GM18517 (cell line): ENCODE measurements at regions not wholly inside any gene's neighbourhood (a gene's known extent, or its start where the extent isn't known, plus 50 kb on each side); places are given as distances from the start of the nearest gene placed in this dataset.

Experiments
- ATAC-seq: cut with Tn5 transposase; IDR thresholded peaks from one replicate; pipeline ENCODE4 v1.9.1; 2021; ENCODE audit warnings: mild to moderate bottlenecking, moderate library complexity; ENCODE audit not compliant: unreplicated experiment

DNA sequence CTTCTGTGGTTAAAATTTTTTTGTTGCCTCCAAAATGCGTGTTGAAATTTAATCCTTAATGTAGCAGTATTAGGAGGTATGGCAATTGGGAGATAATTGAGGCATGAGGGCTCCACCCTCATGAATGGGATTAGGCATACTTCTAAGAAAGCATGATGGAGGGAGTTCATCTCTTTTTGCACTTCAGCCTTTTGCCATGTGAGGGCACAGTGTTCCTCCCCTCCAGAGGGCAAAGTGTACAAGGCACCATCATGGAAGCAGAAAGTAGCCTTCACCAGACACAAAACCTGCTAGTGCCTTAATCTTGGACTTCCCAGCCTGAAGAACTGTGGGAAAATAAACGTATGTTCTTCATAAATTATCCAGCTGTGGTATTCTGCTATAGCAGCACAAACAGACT, 429.5 kb downstream of the ZIC1 start:
- no peak for ATAC-seq

DNA sequence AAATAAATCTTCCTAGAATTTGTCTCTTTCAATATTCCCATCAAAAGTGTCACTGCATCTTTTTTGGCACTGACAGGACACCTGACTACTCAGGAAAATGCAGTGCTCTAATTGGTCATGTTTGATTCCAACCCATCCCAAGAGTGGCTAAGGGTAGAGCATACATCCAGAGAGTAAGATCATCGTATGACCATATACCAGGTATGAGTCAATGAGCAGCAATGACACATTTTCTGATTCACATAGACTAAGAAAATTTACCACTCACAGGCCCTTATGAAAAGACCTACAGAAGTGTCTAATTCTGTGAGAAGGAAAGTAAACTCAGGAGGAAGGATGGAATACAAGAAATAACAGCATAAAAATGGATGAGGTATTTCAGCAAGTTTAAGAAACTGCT, 434.2 kb downstream of the ZIC1 start:
- ATAC-seq: no peak

DNA sequence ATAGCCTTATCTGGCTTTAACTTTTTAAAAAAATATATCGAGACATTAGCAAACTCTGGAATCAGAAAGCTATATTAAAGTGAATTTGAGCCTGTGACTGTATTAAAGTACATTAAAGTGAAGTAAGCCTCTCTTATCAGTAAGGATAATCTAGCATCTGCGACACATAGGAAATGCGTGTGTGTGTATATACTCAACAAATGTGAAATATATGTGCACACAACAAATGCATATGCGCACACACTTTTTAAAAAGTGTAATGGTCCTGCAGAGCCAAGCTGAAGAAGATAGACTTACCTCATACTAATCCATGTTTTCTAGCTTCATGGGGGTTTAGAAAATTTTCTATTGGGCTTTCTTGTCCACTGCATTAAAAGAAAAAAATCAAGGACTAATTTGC, 437.1 kb downstream of the ZIC1 start:
- no peak for ATAC-seq

DNA sequence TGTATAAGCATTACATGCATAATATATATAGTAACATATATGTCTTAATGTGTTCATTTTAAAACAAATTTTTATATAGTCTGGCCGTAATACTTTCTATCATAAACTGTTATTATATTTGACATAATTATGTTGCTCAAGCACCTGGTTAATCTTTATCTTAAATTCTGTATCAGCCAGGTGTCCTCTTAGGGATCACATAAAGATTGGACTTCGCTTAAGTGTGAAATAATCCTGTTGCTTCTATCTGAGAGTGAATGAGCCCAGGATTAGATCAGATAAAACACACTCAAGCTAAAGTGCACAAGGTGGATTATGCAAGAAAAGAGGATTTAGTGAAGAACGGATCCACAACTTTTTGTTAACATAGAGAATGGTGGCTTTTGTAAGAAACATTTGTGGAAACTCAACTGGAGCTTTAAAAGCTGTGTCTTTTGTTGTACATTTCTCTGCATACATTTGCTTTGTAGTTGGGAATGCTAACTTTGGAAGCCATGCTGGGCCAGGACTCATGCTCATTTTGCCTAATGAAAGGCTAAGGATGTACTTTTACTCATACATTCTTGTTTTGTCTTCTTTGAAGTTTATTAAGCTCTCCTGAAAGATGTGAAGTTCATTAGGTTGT, 437.8 kb downstream of the ZIC1 start:
- no peak for ATAC-seq

DNA sequence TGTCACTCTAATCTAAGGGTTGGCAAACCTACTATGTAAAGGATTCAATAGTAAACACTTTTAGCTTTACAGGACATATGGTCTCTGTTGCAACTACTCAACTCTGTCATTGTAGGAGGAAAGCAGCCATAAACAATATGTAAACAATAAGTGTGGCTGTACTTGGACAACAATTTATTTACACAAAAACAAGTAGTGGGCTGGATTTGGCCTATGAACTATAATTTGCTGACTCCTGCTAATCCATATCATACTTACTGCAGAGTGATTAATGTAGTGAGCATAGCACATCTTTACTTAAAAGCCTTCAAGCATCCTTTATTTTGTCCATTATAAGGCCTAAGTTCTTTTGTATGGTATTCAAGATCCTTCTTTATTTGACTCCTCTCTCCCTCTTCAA, 441.9 kb downstream of the ZIC1 start:
- no peak for ATAC-seq

DNA sequence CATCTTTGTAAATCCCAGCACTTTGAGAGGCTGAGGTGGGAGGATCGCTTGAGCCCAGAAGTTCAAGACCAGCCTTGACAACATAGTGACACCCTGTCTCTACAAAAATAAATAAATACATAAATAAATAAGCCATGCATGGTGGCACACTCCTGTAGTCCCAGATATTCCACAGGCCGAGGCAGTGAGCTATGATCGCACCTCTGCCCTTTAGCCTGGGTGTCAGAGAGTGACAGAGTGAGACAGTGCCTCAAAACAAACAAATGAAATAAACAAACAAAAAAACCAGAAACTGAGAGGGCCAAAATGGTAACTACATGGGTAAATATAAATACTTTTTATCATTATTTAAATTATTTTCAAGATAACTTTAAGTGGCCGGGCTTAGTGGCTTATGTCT, 445.4 kb downstream of the ZIC1 start:
- ATAC-seq: no peak

DNA sequence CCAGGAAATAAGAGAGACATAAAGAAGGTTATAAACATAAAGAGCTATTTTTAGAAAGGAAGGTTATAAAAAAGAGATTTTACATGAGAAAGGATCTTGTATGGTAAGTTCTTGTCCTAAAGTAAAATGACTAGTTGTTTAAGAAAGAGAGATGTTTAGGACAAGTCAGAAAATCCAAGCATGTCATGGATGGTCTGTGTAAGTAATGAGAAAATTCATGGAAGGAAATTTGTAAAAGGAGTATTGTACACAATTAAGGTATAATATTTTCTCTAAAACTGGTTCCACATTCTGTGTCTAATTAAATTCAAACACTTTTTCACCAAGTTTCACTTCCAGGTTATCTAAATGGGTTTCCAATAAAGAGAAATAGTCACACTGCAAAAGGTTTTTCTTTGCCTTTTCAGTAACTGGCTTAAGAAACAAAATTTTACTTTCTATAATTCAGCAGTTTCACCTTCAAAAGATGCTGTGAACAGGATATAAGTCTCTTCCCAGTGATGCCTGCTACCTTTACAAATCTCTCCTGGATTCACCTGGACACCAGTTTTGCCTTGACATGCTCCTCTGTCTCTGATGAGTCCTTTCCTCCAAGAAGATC, 455.7 kb downstream of the ZIC1 start:
- no peak for ATAC-seq

DNA sequence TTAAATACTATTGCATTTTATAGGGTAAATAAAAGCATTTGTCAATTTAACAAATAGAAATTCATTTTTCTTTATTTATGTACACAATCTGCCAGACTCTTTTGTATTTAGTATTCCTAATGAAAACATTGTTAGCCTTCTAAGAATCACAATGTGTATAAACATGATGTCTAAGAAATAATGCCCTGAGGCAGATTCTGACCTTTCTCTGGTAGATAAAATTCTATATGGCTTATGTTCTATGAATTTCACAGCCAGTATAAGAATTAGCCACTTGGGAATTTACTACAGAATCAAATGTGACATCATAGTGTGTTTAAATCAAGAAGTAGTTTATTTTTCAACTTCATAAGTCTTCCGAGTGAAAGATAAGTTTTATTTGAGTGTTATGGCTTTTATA, 457.4 kb downstream of the ZIC1 start:
- ATAC-seq: no peak

DNA sequence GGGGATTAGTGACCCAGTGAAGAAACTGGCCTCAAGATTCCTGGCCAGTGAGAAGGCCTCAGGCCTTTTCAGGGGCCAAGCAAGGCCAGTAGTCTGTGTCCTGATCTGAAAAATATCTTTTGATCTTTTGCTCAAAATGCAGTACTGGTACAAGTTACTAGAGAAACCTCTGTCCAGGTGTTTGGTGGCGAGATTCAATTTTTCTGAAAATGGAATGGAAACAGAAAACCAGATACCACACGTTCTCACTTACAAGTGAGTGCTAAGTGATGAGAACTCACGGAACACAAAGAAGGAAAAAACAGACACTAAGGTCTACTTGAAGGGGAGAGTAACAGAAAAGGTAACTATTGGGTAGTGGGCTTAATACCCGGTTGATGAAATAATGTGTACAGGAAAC, 463.4 kb downstream of the ZIC1 start:
- ATAC-seq: no peak

DNA sequence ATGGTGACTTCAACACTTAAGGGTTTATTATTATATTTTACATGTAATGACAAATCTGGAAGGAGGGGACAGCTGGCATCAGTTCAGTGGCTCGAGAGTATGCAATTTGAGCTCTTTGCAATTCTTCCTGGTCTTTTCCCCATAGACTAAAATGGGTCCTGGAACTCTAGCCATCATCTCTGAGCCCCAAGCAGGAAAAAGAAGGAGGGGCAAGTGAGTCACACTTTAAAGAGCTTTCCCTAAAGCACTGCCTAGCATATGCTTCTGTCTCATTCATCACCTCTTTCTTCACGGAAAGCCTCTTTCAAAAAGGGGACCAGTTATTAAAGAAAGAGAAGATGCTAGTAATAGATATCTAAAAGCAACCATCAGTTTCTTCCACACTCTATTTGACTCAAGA, 466.3 kb downstream of the ZIC1 start:
- no peak for ATAC-seq

DNA sequence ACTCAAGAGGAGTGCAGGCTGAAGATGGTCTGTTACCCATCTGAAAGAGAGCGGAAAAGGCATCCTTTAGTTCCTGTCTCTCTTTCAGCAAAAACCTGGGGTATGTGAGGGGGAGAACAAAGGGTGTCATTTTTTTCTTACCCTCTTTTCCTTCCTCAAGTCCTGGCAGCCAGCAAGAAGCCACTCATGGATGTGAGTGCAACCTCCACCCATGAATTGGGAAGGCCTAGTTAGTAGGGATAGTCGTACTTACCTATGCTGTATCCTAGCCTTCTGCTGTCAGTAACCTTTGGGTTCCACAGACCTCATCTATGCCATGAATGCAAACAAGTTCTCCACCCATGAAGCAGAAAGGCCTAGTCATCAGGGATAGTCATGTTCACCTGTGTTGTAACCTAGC, 472.8 kb downstream of the ZIC1 start:
- ATAC-seq: no peak

DNA sequence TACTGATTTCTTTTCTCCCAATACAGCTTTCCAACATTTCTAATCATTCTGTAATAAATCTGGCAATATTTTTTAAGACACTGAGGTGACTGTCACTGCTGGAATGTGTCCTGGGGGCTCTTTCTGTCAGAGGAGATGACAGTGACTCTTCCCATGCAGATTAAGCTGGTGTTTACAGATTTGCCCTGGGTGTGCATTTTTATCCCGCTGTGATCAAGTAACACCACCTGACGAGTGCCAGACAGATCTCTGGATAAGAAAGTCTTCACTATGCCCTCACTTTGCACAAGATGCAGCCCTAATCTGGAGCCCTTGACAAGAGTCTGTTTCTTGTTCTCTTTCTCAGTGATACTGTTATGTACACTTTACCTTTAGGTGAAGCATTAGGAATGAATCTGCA, 477.7 kb downstream of the ZIC1 start:
- no peak for ATAC-seq

DNA sequence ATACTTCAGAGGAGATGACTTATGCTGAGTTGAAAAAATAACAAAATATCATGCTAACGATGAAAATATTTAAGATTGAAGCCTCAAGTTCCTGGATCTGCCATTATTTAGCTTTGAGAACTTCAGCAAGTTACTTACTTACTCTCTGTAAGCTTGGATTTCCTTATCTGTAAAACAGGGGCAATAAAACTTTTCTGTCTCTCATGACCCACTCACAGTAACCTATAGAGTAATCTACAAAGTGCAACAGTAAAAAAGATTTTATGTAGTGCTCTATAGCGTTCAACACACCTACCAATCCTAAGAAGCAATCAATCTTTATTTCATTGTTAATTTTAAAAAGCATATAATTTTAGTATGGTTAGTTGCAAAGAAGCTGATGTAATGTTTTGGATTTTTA, 478.6 kb downstream of the ZIC1 start:
- no peak for ATAC-seq

DNA sequence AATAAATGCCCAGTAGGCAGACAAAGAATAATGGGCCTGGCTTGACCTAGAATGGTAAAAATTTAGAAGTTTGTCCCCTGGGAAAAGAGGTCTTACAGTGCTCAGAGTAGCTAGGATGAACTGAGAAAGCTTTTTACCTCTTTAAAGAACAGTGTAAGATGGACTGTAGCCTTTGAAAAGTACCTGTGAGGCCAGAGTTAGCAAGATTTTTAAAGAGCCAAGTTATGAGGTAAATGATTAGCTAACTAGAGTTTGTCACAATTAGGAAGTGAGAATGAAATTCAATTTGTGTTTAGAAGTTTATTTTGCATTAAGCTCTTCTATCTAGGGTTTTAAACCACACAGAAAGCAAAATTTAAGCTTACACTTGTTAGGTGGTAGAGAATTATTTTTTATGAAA, 480.9 kb downstream of the ZIC1 start:
- ATAC-seq: peak; percentile 97

DNA sequence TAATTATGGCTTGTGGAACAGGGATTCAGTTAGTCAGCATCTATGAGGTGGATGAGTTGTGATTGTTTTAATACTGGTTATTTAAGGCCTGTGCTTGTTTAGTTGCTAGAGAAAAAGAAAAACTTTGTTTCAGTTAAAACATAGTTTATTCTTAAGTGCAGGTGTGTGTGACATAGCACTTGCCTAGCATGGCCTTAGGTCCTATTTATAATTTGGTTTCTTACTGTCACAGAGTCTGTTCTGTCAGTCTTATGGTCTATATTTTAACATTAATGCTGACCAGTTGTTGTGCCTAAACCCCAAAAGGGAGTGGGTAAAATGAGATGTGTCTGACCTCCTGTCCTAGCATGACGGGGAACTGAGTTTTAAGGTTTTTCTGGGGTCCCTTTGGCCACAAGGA, 486.3 kb downstream of the ZIC1 start:
- no peak for ATAC-seq

DNA sequence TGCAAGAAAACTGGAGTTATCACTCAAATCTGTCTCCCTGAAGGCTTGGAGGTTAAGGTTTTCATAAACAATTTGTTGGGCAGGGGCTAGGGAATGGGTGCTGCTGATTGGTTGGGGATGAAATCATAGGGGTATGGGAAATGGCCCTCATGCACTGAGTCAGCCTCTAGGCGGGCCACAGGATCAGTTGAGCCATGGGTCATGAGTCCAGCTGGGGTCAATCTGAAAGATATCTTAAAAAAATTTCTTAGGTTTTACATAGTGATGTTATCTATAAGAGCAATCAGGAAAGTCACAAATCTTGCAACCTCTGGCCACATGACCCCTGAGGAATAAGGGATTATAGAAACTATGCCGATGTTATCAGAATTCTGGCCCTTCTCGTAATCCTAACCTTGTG, 491.7 kb downstream of the ZIC1 start:
- no peak for ATAC-seq

DNA sequence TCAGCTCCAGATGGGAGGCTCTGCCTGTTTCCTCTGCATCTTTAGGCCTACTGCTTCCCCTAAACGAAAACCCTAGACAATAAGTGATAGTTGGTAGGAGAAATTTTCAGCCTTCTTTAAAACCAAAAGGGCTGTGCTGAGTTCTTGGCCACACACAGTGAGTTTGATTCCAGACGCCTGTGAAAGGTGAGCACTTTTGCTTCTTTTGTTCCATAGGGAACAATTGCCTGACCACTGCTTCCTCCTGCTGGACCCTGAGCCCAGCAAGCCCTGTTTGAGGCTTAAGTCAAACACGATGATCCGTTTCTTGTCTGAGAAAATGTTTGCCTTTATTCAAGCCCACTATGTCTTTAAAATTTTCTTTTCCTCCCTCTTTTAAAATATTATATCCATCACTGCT, 493.9 kb downstream of the ZIC1 start:
- no peak for ATAC-seq

DNA sequence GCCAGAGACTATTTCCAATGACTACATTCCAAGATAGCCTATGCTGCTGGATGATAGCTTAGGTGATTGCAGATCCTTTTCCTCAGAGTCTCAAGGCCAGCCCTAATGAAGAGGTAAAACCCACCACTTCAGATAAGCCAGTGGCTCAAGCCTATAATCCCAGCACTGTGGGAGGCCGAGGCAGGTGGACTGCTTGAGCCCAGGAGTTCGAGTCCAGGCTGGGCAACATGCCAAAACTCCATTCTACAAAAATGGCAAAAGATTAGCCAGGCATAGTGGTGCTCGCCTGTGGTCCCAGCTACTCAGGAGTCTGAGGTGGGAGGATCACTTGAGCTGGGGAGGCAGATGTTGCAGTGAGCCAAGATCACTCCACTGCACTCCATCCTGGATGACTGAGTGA, 495.3 kb downstream of the ZIC1 start:
- no peak for ATAC-seq

DNA sequence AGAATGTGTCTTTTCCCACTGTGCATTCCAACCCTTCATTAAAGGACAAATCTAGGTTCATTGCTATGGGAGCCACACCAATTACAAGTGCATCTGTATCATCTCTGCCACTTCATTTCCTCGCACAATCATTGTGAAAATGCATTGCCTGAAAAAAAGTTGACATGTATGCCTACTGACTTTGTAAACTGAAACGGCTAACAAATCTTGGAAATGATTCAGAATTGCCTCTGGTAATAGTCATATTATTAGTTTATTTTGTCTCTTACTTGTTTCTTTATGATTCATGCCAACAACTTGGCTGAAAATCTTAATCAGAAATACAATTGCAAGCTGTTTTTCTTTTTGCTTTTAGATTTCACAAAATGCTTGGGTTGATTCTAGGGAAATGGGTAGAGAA, 497.1 kb downstream of the ZIC1 start:
- no peak for ATAC-seq

DNA sequence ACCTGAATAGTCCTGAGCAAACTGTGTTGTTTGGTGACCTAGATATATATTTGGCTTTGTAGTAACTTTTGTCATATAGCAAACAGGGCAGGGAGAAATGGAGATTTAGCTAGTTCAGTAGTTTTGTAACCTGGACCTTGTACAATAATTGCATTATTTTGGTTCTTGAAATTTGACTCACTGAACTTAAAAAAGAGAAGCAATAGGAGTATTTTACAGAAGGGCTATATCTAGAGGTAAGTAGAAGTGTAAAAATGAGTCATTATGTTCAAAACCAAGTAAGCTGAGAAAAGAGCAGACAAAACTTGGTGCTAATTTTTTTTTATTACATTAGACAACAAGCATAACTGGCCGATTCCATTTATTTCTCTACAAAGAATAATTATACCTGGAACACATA, 505.4 kb downstream of the ZIC1 start:
- no peak for ATAC-seq

DNA sequence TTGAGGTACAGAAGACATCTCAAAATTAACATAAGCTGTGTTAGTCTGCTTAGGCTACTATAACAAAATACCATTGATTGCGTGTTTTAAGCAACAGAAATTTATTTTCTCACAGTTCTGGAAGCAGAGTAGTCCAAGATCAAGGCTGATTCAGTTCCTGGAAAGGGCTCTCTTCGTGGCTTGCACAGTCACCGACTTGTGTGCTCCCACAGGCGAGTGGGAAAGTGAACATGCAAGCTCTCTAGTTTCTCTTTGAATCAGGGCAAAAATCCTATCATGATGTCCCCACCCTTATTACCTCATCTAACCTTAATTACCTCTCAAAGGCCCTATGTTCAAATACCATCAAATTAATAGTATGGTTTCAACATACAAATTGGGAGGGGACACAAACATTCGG, 505.9 kb downstream of the ZIC1 start:
- ATAC-seq: no peak

DNA sequence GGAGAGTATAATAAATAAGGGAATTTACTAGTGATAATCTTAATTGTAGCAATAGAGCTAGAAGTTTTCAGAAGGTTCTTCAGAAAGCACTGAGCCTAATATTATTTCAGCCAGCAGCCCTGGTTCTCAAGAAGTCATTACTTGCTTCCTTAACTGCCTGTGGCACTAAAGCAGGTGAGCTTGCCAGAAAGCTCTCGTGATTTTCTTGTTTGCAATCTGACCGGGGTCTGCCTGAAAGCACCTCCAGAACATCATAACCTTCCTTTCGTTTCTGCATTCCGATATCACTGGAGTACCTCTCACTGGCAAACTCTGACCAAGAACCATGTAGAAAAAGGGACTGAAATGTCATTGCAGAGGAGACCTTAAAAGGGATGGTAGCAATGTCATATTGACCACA, 510.3 kb downstream of the ZIC1 start:
- no peak for ATAC-seq

DNA sequence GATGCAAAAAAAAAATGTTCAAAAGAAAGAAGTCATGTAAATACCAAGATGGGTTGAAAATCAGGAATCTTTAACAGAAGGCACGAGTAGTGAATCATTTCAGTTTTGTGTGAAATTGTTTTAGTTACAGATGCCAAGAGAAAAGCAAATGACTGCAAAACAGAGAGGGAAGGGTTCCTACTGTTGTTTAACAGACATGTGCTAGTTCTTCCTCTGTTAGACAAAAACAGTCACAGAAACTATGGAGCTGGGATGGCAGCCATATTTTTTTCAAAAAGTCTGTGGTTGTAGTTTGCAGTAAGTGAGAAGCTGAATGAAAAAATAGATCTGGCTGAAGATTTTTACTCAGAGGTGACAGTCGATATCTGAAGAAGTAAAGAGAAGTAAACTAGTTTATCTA, 511.9 kb downstream of the ZIC1 start:
- no peak for ATAC-seq
